ENCODE measurements at regions not wholly inside any gene's neighbourhood (a gene's known extent, or its start where the extent isn't known, plus 50 kb on each side); places are given as distances from the start of the nearest gene placed in this dataset.
"Not testable (repeated sequence)": the region's sequence is repeated elsewhere in the genome, so short reads cannot be mapped to it uniquely, and the experiment has no call there.

- not testable (repeated sequence) for H3K9me3 ChIP-seq (replicated peaks; ENCODE audit: low read length); H3K27me3 ChIP-seq (ENCODE audit: control insufficient read depth, insufficient read depth, low read length); H3K4me1 ChIP-seq (ENCODE audit: control insufficient read depth, insufficient read depth, low read length); H3K4me3 ChIP-seq (ENCODE audit: low read length); H3K4me2 ChIP-seq (ENCODE audit: low read length); H3K9ac ChIP-seq (ENCODE audit: low read depth, low read length); H3K36me3 ChIP-seq (ENCODE audit: insufficient read depth, low read length)
Measured at GRCh38 chr5:100379254-100379858, 155.8 kb upstream of the FAM174A start.

GRCh38 chr5:100364757-100365478 is 170.3 kb upstream of the FAM174A start:
- Histone ChIP-seq H3K9ac (ENCODE audit: low read depth, low read length) (peak overlapping the region; percentile 60), H3K4me3 (ENCODE audit: low read length) (peak overlapping the region; percentile 44), H3K4me2 (ENCODE audit: low read length) (peak overlapping the region; percentile 76), H3K4me1 (ENCODE audit: control insufficient read depth, insufficient read depth, low read length) (peaks cover 14% of the 10 kb centered on the region)
- not testable (repeated sequence) for H3K9me3 ChIP-seq (replicated peaks; ENCODE audit: low read length); H3K36me3 ChIP-seq (ENCODE audit: insufficient read depth, low read length); H3K27me3 ChIP-seq (ENCODE audit: control insufficient read depth, insufficient read depth, low read length)

- H3K4me3 ChIP-seq (ENCODE audit: low read length), result peak overlapping the region; percentile 44
- H3K9ac ChIP-seq (ENCODE audit: low read depth, low read length), result peak overlapping the region; percentile 60
- not testable (repeated sequence) for H3K27me3 ChIP-seq (ENCODE audit: control insufficient read depth, insufficient read depth, low read length); H3K36me3 ChIP-seq (ENCODE audit: insufficient read depth, low read length); H3K9me3 ChIP-seq (replicated peaks; ENCODE audit: low read length)
- peak overlapping the region; percentile 76 for H3K4me2 ChIP-seq (ENCODE audit: low read length)
- H3K4me1 ChIP-seq (ENCODE audit: control insufficient read depth, insufficient read depth, low read length), result peaks cover 14% of the 10 kb centered on the region
Measured at GRCh38 chr5:100364343-100364742, 170.8 kb upstream of the FAM174A start.

- H3K4me1 ChIP-seq (ENCODE audit: control insufficient read depth, insufficient read depth, low read length); H3K4me2 ChIP-seq (ENCODE audit: low read length); H3K9me3 ChIP-seq (replicated peaks; ENCODE audit: low read length); H3K36me3 ChIP-seq (ENCODE audit: insufficient read depth, low read length); H3K9ac ChIP-seq (ENCODE audit: low read depth, low read length); H3K4me3 ChIP-seq (ENCODE audit: low read length); H3K27me3 ChIP-seq (ENCODE audit: control insufficient read depth, insufficient read depth, low read length): not testable (repeated sequence)
Measured at GRCh38 chr5:100359998-100360397, 175.2 kb upstream of the FAM174A start.

- H3K36me3 ChIP-seq (ENCODE audit: insufficient read depth, low read length); H3K9me3 ChIP-seq (replicated peaks; ENCODE audit: low read length); H3K9ac ChIP-seq (ENCODE audit: low read depth, low read length); H3K27me3 ChIP-seq (ENCODE audit: control insufficient read depth, insufficient read depth, low read length); H3K4me2 ChIP-seq (ENCODE audit: low read length); H3K4me1 ChIP-seq (ENCODE audit: control insufficient read depth, insufficient read depth, low read length); H3K4me3 ChIP-seq (ENCODE audit: low read length): not testable (repeated sequence)
Measured at GRCh38 chr5:100346269-100346668, 188.9 kb upstream of the FAM174A start.

GRCh38 chr5:100341485-100341884 is 193.7 kb upstream of the FAM174A start:
- not testable (repeated sequence) for H3K9me3 ChIP-seq (replicated peaks; ENCODE audit: low read length); H3K27me3 ChIP-seq (ENCODE audit: control insufficient read depth, insufficient read depth, low read length); H3K4me1 ChIP-seq (ENCODE audit: control insufficient read depth, insufficient read depth, low read length); H3K9ac ChIP-seq (ENCODE audit: low read depth, low read length); H3K4me3 ChIP-seq (ENCODE audit: low read length); H3K4me2 ChIP-seq (ENCODE audit: low read length); H3K36me3 ChIP-seq (ENCODE audit: insufficient read depth, low read length)

GRCh38 chr5:100322483-100322882 is 212.7 kb upstream of the FAM174A start:
- H3K4me2 ChIP-seq (ENCODE audit: low read length), result no peak overlapping the region
- no peaks in the 10 kb centered on the region for H3K9me3 ChIP-seq (replicated peaks; ENCODE audit: low read length)
- H3K4me3 ChIP-seq (ENCODE audit: low read length), result no peak overlapping the region
- H3K9ac ChIP-seq (ENCODE audit: low read depth, low read length), result no peak overlapping the region
- no peaks in the 10 kb centered on the region for H3K27me3 ChIP-seq (ENCODE audit: control insufficient read depth, insufficient read depth, low read length)
- H3K4me1 ChIP-seq (ENCODE audit: control insufficient read depth, insufficient read depth, low read length), result no peaks in the 10 kb centered on the region
- H3K36me3 ChIP-seq (ENCODE audit: insufficient read depth, low read length), result no peaks in the 10 kb centered on the region

GRCh38 chr5:100319885-100320284 is 215.3 kb upstream of the FAM174A start:
- Histone ChIP-seq H3K9me3 (replicated peaks; ENCODE audit: low read length) (no peaks in the 10 kb centered on the region), H3K27me3 (ENCODE audit: control insufficient read depth, insufficient read depth, low read length) (no peaks in the 10 kb centered on the region), H3K36me3 (ENCODE audit: insufficient read depth, low read length) (no peaks in the 10 kb centered on the region)

GRCh38 chr5:100313657-100314056 is 221.5 kb upstream of the FAM174A start:
- Histone ChIP-seq H3K9me3 (replicated peaks; ENCODE audit: low read length) (no peaks in the 10 kb centered on the region), H3K36me3 (ENCODE audit: insufficient read depth, low read length) (no peaks in the 10 kb centered on the region), H3K4me1 (ENCODE audit: control insufficient read depth, insufficient read depth, low read length) (no peaks in the 10 kb centered on the region), H3K4me3 (ENCODE audit: low read length) (no peak overlapping the region), H3K4me2 (ENCODE audit: low read length) (no peak overlapping the region), H3K9ac (ENCODE audit: low read depth, low read length) (no peak overlapping the region), H3K27me3 (ENCODE audit: control insufficient read depth, insufficient read depth, low read length) (no peaks in the 10 kb centered on the region)

More at GRCh38 chr5:100319885-100320284, 215.3 kb upstream of the FAM174A start:
- Histone ChIP-seq H3K4me2 (ENCODE audit: low read length) (no peak overlapping the region), H3K4me3 (ENCODE audit: low read length) (no peak overlapping the region), H3K4me1 (ENCODE audit: control insufficient read depth, insufficient read depth, low read length) (no peaks in the 10 kb centered on the region), H3K9ac (ENCODE audit: low read depth, low read length) (no peak overlapping the region)

GRCh38 chr5:100311806-100312205 is 223.4 kb upstream of the FAM174A start:
- no peaks in the 10 kb centered on the region for H3K9me3 ChIP-seq (replicated peaks; ENCODE audit: low read length)
- H3K36me3 ChIP-seq (ENCODE audit: insufficient read depth, low read length), result no peaks in the 10 kb centered on the region
- H3K27me3 ChIP-seq (ENCODE audit: control insufficient read depth, insufficient read depth, low read length), result no peaks in the 10 kb centered on the region
- H3K4me3 ChIP-seq (ENCODE audit: low read length), result no peak overlapping the region
- H3K9ac ChIP-seq (ENCODE audit: low read depth, low read length), result no peak overlapping the region
- H3K4me1 ChIP-seq (ENCODE audit: control insufficient read depth, insufficient read depth, low read length), result no peaks in the 10 kb centered on the region
- no peak overlapping the region for H3K4me2 ChIP-seq (ENCODE audit: low read length)

- no peaks in the 10 kb centered on the region for H3K27me3 ChIP-seq (ENCODE audit: control insufficient read depth, insufficient read depth, low read length)
- no peaks in the 10 kb centered on the region for H3K36me3 ChIP-seq (ENCODE audit: insufficient read depth, low read length)
- H3K4me1 ChIP-seq (ENCODE audit: control insufficient read depth, insufficient read depth, low read length), result no peaks in the 10 kb centered on the region
- no peak overlapping the region for H3K4me2 ChIP-seq (ENCODE audit: low read length)
- H3K9me3 ChIP-seq (replicated peaks; ENCODE audit: low read length), result no peaks in the 10 kb centered on the region
- no peak overlapping the region for H3K9ac ChIP-seq (ENCODE audit: low read depth, low read length)
- H3K4me3 ChIP-seq (ENCODE audit: low read length), result no peak overlapping the region
Measured at GRCh38 chr5:100306000-100306399, 229.2 kb upstream of the FAM174A start.

GRCh38 chr5:100303216-100303615 is 232.0 kb upstream of the FAM174A start:
- no peak overlapping the region for H3K4me3 ChIP-seq (ENCODE audit: low read length)
- no peak overlapping the region for H3K4me2 ChIP-seq (ENCODE audit: low read length)
- no peaks in the 10 kb centered on the region for H3K4me1 ChIP-seq (ENCODE audit: control insufficient read depth, insufficient read depth, low read length)
- no peak overlapping the region for H3K9ac ChIP-seq (ENCODE audit: low read depth, low read length)
- H3K9me3 ChIP-seq (replicated peaks; ENCODE audit: low read length), result no peaks in the 10 kb centered on the region
- H3K36me3 ChIP-seq (ENCODE audit: insufficient read depth, low read length), result no peaks in the 10 kb centered on the region
- no peaks in the 10 kb centered on the region for H3K27me3 ChIP-seq (ENCODE audit: control insufficient read depth, insufficient read depth, low read length)

All from skeletal muscle satellite cell (primary cell).